ENCODE measurements at regions not wholly inside any gene's neighbourhood (a gene's known extent, or its start where the extent isn't known, plus 50 kb on each side); places are given as distances from the start of the nearest gene placed in this dataset.

GRCh38 chr5:30194595-30194994 is 998.9 kb upstream of the CDH6 start:
- Histone ChIP-seq H3K18ac (ENCODE audit: insufficient read length, low read depth, low read length) (no peak overlapping the region), H2BK15ac (ENCODE audit: low read depth, low read length) (no peak overlapping the region), H3K4ac (ENCODE audit: low read depth, low read length) (no peak overlapping the region), H2BK120ac (ENCODE audit: low read depth, low read length, poor library complexity, severe bottlenecking) (no peak overlapping the region), H2BK5ac (ENCODE audit: insufficient read length, low read length) (no peak overlapping the region), H2BK20ac (ENCODE audit: low read depth, low read length, poor library complexity, severe bottlenecking) (no peak overlapping the region), H2AK5ac (ENCODE audit: insufficient read length, low read length) (no peak overlapping the region), H3T11ph (ENCODE audit: low read length) (no peak overlapping the region), H3K56ac (ENCODE audit: insufficient read length, low read depth, low read length) (no peak overlapping the region), H3K23me2 (ENCODE audit: insufficient read length, low read depth, low read length, poor library complexity, severe bottlenecking) (no peaks in the 10 kb centered on the region), H3K27me3 (ENCODE audit: insufficient read depth, low read length) (no peaks in the 10 kb centered on the region), H4K5ac (ENCODE audit: insufficient read length, low read depth, low read length) (no peak overlapping the region), H3K4me2 (ENCODE audit: insufficient read depth, insufficient read length, low read length) (no peak overlapping the region), H3K9ac (ENCODE audit: extremely low read depth, insufficient read length, low read length) (no peak overlapping the region), H3K23ac (ENCODE audit: insufficient read length, low read depth, low read length) (no peak overlapping the region), H4K8ac (replicated peaks; ENCODE audit: insufficient read length, low read depth, low read length) (no peak overlapping the region), H3K79me2 (ENCODE audit: insufficient read depth, low read length) (no peaks in the 10 kb centered on the region), H2AFZ (ENCODE audit: low read length) (no peak overlapping the region), H4K20me1 (ENCODE audit: control insufficient read depth, insufficient read depth, insufficient read length) (no peaks in the 10 kb centered on the region), H3K9me3 (ENCODE audit: control insufficient read depth, low read depth, low read length) (no peaks in the 10 kb centered on the region), H3K4me1 (ENCODE audit: insufficient read depth, low read length) (no peaks in the 10 kb centered on the region), H3K79me1 (ENCODE audit: insufficient read depth, low read depth, low read length, poor library complexity, severe bottlenecking) (no peaks in the 10 kb centered on the region), H3K27ac (ENCODE audit: insufficient read length, low read depth, low read length) (no peak overlapping the region), H3K14ac (ENCODE audit: insufficient read depth, low read length) (no peak overlapping the region), H2BK12ac (ENCODE audit: insufficient read length, low read depth, low read length) (no peak overlapping the region), H4K91ac (ENCODE audit: insufficient read length, low read depth, low read length) (no peak overlapping the region)
- TF ChIP-seq CTCF (conservative IDR thresholded peaks at IDR 0.05) = no peak
- no CpG with 5 or more reads among the region's 5 CpGs for WGBS (ENCODE audit: extremely low coverage, insufficient read length, low lambda C conversion rate)
- no peak overlapping the region for H3K4me3 Mint-ChIP-seq
- H3K9me3 Mint-ChIP-seq = no peaks in the 10 kb centered on the region
- H3K4me1 Mint-ChIP-seq = peaks cover 2 to 5% of the 10 kb centered on the region in 2 experiments; a peak in 2 of 4 replicates
- H3K36me3 Mint-ChIP-seq (ENCODE audit: insufficient read depth in 1 of 3, low read depth in 3 of 3) = no peaks in the 10 kb centered on the region; a peak in 1 of 7 replicates
- no peaks in the 10 kb centered on the region for H3K27me3 Mint-ChIP-seq (ENCODE audit: low read depth)
- H3K27ac Mint-ChIP-seq = no peak overlapping the region
- DNase-seq = no peak

Measured in H9 (cell line).